Smooth muscle cell (in vitro differentiated cells): ENCODE measurements at regions not wholly inside any gene's neighbourhood (a gene's known extent, or its start where the extent isn't known, plus 50 kb on each side); places are given as distances from the start of the nearest gene placed in this dataset.
"Not testable (repeated sequence)": the region's sequence is repeated elsewhere in the genome, so short reads cannot be mapped to it uniquely, and the experiment has no call there.

Source experiments
- DNase-seq: peaks from one replicate; lab custom pipeline; 2025; ENCODE audit not compliant: unreplicated experiment; lab: John Stamatoyannopoulos, UW
- H2AFZ ChIP-seq: fragments of 200-600 bp; sonication (generic); 2 replicates; pipeline ENCODE4 v1.6.0; 2016; ENCODE audit warnings: antibody characterized with exemption, low read depth, mild to moderate bottlenecking
- H3F3A ChIP-seq: fragments of 200-600 bp; sonication (generic); 2 replicates; pipeline ENCODE4 v1.6.0; 2017; ENCODE audit warnings: antibody characterized with exemption, low read depth
- H3K27ac ChIP-seq: fragments of 200-600 bp; sonication (generic); 2 replicates; pipeline ENCODE4 v1.5.1; 2016; ENCODE audit warnings: low read depth, mild to moderate bottlenecking
- H3K27me3 ChIP-seq: fragments of 200-600 bp; sonication (generic); 2 replicates; pipeline ENCODE4 v1.6.1; 2016; ENCODE audit warnings: low read depth, mild to moderate bottlenecking
- H3K36me3 ChIP-seq: fragments of 200-600 bp; sonication (generic); 2 replicates; pipeline ENCODE4 v1.5.1; 2016; ENCODE audit warnings: low read depth
- H3K4me1 ChIP-seq: fragments of 200-600 bp; sonication (generic); 2 replicates; pipeline ENCODE4 v1.5.1; 2016; ENCODE audit warnings: low read depth
- H3K4me2 ChIP-seq: fragments of 200-600 bp; sonication (generic); 2 replicates; pipeline ENCODE4 v1.6.0; 2016; ENCODE audit warnings: mild to moderate bottlenecking
- H3K4me3 ChIP-seq: fragments of 200-600 bp; sonication (generic); 2 replicates; pipeline ENCODE4 v1.5.1; 2016; ENCODE audit warnings: mild to moderate bottlenecking
- H3K79me2 ChIP-seq: fragments of 200-600 bp; sonication (generic); 2 replicates; pipeline ENCODE4 v1.6.0; 2016; ENCODE audit warnings: low read depth, mild to moderate bottlenecking
- H3K9ac ChIP-seq: fragments of 200-600 bp; sonication (generic); 2 replicates; pipeline ENCODE4 v1.6.0; 2016; ENCODE audit warnings: low read depth
- H3K9me3 ChIP-seq: fragments of 200-600 bp; sonication (generic); replicated peaks from 2 replicates; pipeline ENCODE4 v1.5.1; 2016; ENCODE audit warnings: low read depth
- H4K20me1 ChIP-seq: fragments of 200-600 bp; sonication (generic); 2 replicates; pipeline ENCODE4 v1.6.0; 2016; ENCODE audit warnings: low read depth
- CTCF ChIP-seq: fragments of 200-600 bp; sonication (generic); IDR thresholded peaks from 2 replicates; pipeline ENCODE4 v1.5.1; 2017; ENCODE audit warnings: borderline replicate concordance, mild to moderate bottlenecking, antibody characterized with exemption; ENCODE audit not compliant: insufficient read depth, poor library complexity, severe bottlenecking
- WGBS: methylation state at CpG from one replicate; pipeline ENCODE4 v1.1.7; 2016; ENCODE audit warnings: low lambda C conversion rate; 5-methylcytosine and 5-hydroxymethylcytosine counted together

GRCh38 chr10:109237050-109237449, 686.3 kb downstream of the XPNPEP1 start:
- no peak for TF ChIP-seq CTCF
- Histone ChIP-seq H3K9me3 (no peaks in the 10 kb centered on the region), H4K20me1 (no peaks in the 10 kb centered on the region), H3K27me3 (no peaks in the 10 kb centered on the region), H3K4me3 (no peak overlapping the region), H3K27ac (no peak overlapping the region), H2AFZ (no peak overlapping the region), H3K9ac (no peak overlapping the region), H3K36me3 (no peaks in the 10 kb centered on the region), H3K4me2 (no peak overlapping the region), H3F3A (no peaks in the 10 kb centered on the region), H3K4me1 (no peaks in the 10 kb centered on the region), H3K79me2 (no peaks in the 10 kb centered on the region)
- DNase-seq, result no peak
- 89% methylated on average over 2 of the region's 2 CpGs for WGBS

DNA sequence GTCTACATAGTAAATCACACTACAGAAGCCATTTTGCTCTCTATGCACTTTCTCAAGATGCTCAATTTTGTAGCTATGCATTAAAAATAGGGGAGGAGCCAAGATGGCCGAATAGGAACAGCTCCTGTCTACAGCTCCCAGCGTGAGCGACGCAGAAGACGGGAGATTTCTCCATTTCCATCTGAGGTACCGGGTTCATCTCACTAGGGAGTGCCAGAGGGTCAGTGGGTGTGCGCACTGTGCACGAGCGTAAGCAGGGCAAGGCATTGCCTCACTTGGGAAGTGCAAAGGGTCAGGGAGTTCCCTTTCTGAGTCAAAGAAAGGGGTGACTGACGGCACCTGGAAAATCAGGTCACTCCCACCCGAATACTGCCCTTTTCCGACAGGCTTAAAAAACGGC, 699.8 kb downstream of the XPNPEP1 start:
- H3K4me1 ChIP-seq, H3K27ac ChIP-seq, H3K9ac ChIP-seq, H2AFZ ChIP-seq, DNase-seq, H3K27me3 ChIP-seq, H4K20me1 ChIP-seq, H3K9me3 ChIP-seq, H3K4me2 ChIP-seq, H3K4me3 ChIP-seq, H3F3A ChIP-seq, H3K36me3 ChIP-seq, H3K79me2 ChIP-seq: not testable (repeated sequence)
- 96% methylated on average over 12 of the region's 13 CpGs for WGBS

GRCh38 chr10:109219935-109220605, 703.2 kb downstream of the XPNPEP1 start:
- H3K9me3 ChIP-seq, result no peaks in the 10 kb centered on the region
- H3K9ac ChIP-seq, result no peak overlapping the region
- no peak overlapping the region for H3K4me2 ChIP-seq
- WGBS, result 93% methylated on average over 2 of the region's 2 CpGs
- H3K4me1 ChIP-seq, result no peaks in the 10 kb centered on the region
- no peak for DNase-seq
- no peak for TF ChIP-seq CTCF
- H3K27me3 ChIP-seq, result no peaks in the 10 kb centered on the region
- no peak overlapping the region for H3K4me3 ChIP-seq
- H3K27ac ChIP-seq, result no peak overlapping the region
- no peaks in the 10 kb centered on the region for H4K20me1 ChIP-seq
- no peaks in the 10 kb centered on the region for H3K79me2 ChIP-seq
- H3F3A ChIP-seq, result no peaks in the 10 kb centered on the region
- no peak overlapping the region for H2AFZ ChIP-seq
- H3K36me3 ChIP-seq, result no peaks in the 10 kb centered on the region

GRCh38 chr10:109218207-109218606, 705.1 kb downstream of the XPNPEP1 start:
- no peaks in the 10 kb centered on the region for H3K27me3 ChIP-seq
- no peak overlapping the region for H3K9ac ChIP-seq
- no peaks in the 10 kb centered on the region for H4K20me1 ChIP-seq
- no peaks in the 10 kb centered on the region for H3F3A ChIP-seq
- no peak overlapping the region for H3K4me3 ChIP-seq
- H3K36me3 ChIP-seq, result no peaks in the 10 kb centered on the region
- TF ChIP-seq CTCF, result no peak
- no peak overlapping the region for H2AFZ ChIP-seq
- no peaks in the 10 kb centered on the region for H3K4me1 ChIP-seq
- no peaks in the 10 kb centered on the region for H3K9me3 ChIP-seq
- 92% methylated on average over 2 of the region's 2 CpGs for WGBS
- no peaks in the 10 kb centered on the region for H3K79me2 ChIP-seq
- H3K27ac ChIP-seq, result no peak overlapping the region
- H3K4me2 ChIP-seq, result no peak overlapping the region
- no peak for DNase-seq
